H9 (cell line): ENCODE measurements at regions not wholly inside any gene's neighbourhood (a gene's known extent, or its start where the extent isn't known, plus 50 kb on each side); places are given as distances from the start of the nearest gene placed in this dataset.

Experiments
- DNase-seq: peaks from one replicate; pipeline ENCODE4 v3.0.0-alpha.2; 2017
- H2AFZ ChIP-seq: one replicate; pipeline ENCODE4 v1.6.1; 2013; ENCODE audit warnings: mild to moderate bottlenecking, low read length, control low read depth, moderate library complexity
- H2AK5ac ChIP-seq: 2 replicates; pipeline ENCODE4 v1.6.1; 2013; ENCODE audit warnings: low read length, control low read depth, mixed read lengths; ENCODE audit not compliant: insufficient read length
- H2BK120ac ChIP-seq: one replicate; pipeline ENCODE4 v1.6.1; 2013; ENCODE audit warnings: low read depth, mild to moderate bottlenecking, low read length, control low read depth, inconsistent platforms; ENCODE audit not compliant: poor library complexity, severe bottlenecking
- H2BK12ac ChIP-seq: 2 replicates; pipeline ENCODE4 v1.6.1; 2013; ENCODE audit warnings: low read length, control low read depth, mixed read lengths, low read depth; ENCODE audit not compliant: insufficient read length
- H2BK15ac ChIP-seq: 2 replicates; pipeline ENCODE4 v1.6.1; 2013; ENCODE audit warnings: low read depth, low read length, control low read depth
- H2BK20ac ChIP-seq: one replicate; pipeline ENCODE4 v1.6.1; 2013; ENCODE audit warnings: low read depth, mild to moderate bottlenecking, low read length, control low read depth, inconsistent platforms; ENCODE audit not compliant: poor library complexity, severe bottlenecking
- H2BK5ac ChIP-seq: 2 replicates; pipeline ENCODE4 v1.6.1; 2013; ENCODE audit warnings: low read length, control low read depth, mixed read lengths; ENCODE audit not compliant: insufficient read length
- H3K14ac ChIP-seq: 2 replicates; pipeline ENCODE4 v1.6.1; 2013; ENCODE audit warnings: low read length, control low read depth; ENCODE audit not compliant: insufficient read depth
- H3K18ac ChIP-seq: 2 replicates; pipeline ENCODE4 v1.6.1; 2013; ENCODE audit warnings: low read depth, mild to moderate bottlenecking, mixed read lengths, low read length, control low read depth; ENCODE audit not compliant: insufficient read length
- H3K23ac ChIP-seq: 2 replicates; pipeline ENCODE4 v1.6.1; 2013; ENCODE audit warnings: low read length, control low read depth, mixed read lengths, low read depth; ENCODE audit not compliant: insufficient read length
- H3K23me2 ChIP-seq: 2 replicates; pipeline ENCODE4 v1.6.1; 2013; ENCODE audit warnings: low read depth, mild to moderate bottlenecking, mixed read lengths, low read length, control low read depth; ENCODE audit not compliant: insufficient read length, poor library complexity, severe bottlenecking
- H3K27ac ChIP-seq: 2 replicates; pipeline ENCODE4 v1.5.1; 2013; ENCODE audit warnings: low read length, control low read depth, mixed read lengths, low read depth; ENCODE audit not compliant: insufficient read length
- H3K27me3 ChIP-seq: 2 replicates; pipeline ENCODE4 v1.6.1; 2013; ENCODE audit warnings: low read length, control low read depth, inconsistent platforms; ENCODE audit not compliant: insufficient read depth
- H3K4ac ChIP-seq: 2 replicates; pipeline ENCODE4 v1.6.1; 2013; ENCODE audit warnings: low read depth, mild to moderate bottlenecking, control low read depth, inconsistent platforms, low read length, moderate library complexity
- H3K4me1 ChIP-seq: 2 replicates; pipeline ENCODE4 v1.6.1; 2013; ENCODE audit warnings: low read length, control low read depth, inconsistent platforms; ENCODE audit not compliant: insufficient read depth
- H3K4me2 ChIP-seq: 2 replicates; pipeline ENCODE4 v1.6.1; 2013; ENCODE audit warnings: low read length, control low read depth, mixed read lengths; ENCODE audit not compliant: insufficient read length, insufficient read depth
- H3K56ac ChIP-seq: 2 replicates; pipeline ENCODE4 v1.6.1; 2013; ENCODE audit warnings: low read depth, mild to moderate bottlenecking, mixed read lengths, low read length, control low read depth; ENCODE audit not compliant: insufficient read length
- H3K79me1 ChIP-seq: 2 replicates; pipeline ENCODE4 v1.6.1; 2013; ENCODE audit warnings: low read depth, mild to moderate bottlenecking, moderate library complexity, low read length, control low read depth, inconsistent platforms; ENCODE audit not compliant: insufficient read depth, poor library complexity, severe bottlenecking
- H3K79me2 ChIP-seq: 2 replicates; pipeline ENCODE4 v1.6.1; 2013; ENCODE audit warnings: low read length, control low read depth, inconsistent platforms; ENCODE audit not compliant: insufficient read depth
- H3K9ac ChIP-seq: 2 replicates; pipeline ENCODE4 v1.6.1; 2013; ENCODE audit warnings: low read length, control low read depth, mixed read lengths; ENCODE audit not compliant: insufficient read length; ENCODE audit errors: extremely low read depth
- H3K9me3 ChIP-seq: one replicate; pipeline ENCODE4 v1.6.1; 2013; ENCODE audit warnings: low read depth, low read length, inconsistent platforms; ENCODE audit not compliant: control insufficient read depth
- H3T11ph ChIP-seq: one replicate; pipeline ENCODE4 v1.6.1; 2013; ENCODE audit warnings: mild to moderate bottlenecking, low read length, control low read depth, inconsistent platforms
- H4K20me1 ChIP-seq: one replicate; pipeline ENCODE4 v1.6.1; 2013; ENCODE audit not compliant: control insufficient read depth, insufficient read length, insufficient read depth
- H4K5ac ChIP-seq: 2 replicates; pipeline ENCODE4 v1.6.1; 2013; ENCODE audit warnings: low read depth, mild to moderate bottlenecking, mixed read lengths, low read length, control low read depth; ENCODE audit not compliant: insufficient read length
- H4K8ac ChIP-seq: replicated peaks from 2 replicates; pipeline ENCODE4 v1.6.1; 2013; ENCODE audit warnings: low read length, control low read depth, mixed read lengths, low read depth; ENCODE audit not compliant: insufficient read length
- H4K91ac ChIP-seq: 2 replicates; pipeline ENCODE4 v1.6.1; 2013; ENCODE audit warnings: low read depth, mild to moderate bottlenecking, moderate library complexity, mixed read lengths, low read length, control low read depth; ENCODE audit not compliant: insufficient read length
- H3K27ac Mint-ChIP-seq, 3 experiments: 2 replicates in 2 of 3; 3 replicates in 1 of 3; pipeline ENCODE4 v1.8.0; 2020 to 2021; ENCODE audit warnings: mixed read lengths in 3 of 3, mild to moderate bottlenecking in 1 of 3, moderate library complexity in 1 of 3
- H3K27me3 Mint-ChIP-seq: 2 replicates; pipeline ENCODE4 v1.8.0; 2021; ENCODE audit warnings: low read depth, mild to moderate bottlenecking, moderate library complexity, mixed read lengths
- H3K36me3 Mint-ChIP-seq, 3 experiments: 2 replicates in 2 of 3; 3 replicates in 1 of 3; pipeline ENCODE4 v1.8.0; 2020 to 2021; ENCODE audit warnings: low read depth in 3 of 3, mixed read lengths in 3 of 3; ENCODE audit not compliant: insufficient read depth in 1 of 3
- H3K4me1 Mint-ChIP-seq, 2 experiments: 2 replicates each; pipeline ENCODE4 v1.8.0; 2020; ENCODE audit warnings: mixed read lengths in 2 of 2
- H3K4me3 Mint-ChIP-seq, 2 experiments: 2 replicates in 1 of 2; 3 replicates in 1 of 2; pipeline ENCODE4 v1.8.0; 2020 to 2021; ENCODE audit warnings: mild to moderate bottlenecking in 2 of 2, mixed read lengths in 2 of 2, moderate library complexity in 1 of 2
- H3K9me3 Mint-ChIP-seq, 2 experiments: 2 replicates in 1 of 2; 3 replicates in 1 of 2; pipeline ENCODE4 v1.8.0; 2020; ENCODE audit warnings: mild to moderate bottlenecking in 2 of 2, mixed read lengths in 2 of 2, moderate library complexity in 1 of 2
- CTCF ChIP-seq: fragments of 200-600 bp; sonication (generic); conservative IDR thresholded peaks from 3 replicates; pipeline ENCODE4 v1.8.0; 2021; ENCODE audit warnings: antibody characterized with exemption, mild to moderate bottlenecking
- WGBS: extraction: QIAGEN DNeasy Blood & Tissue Kit; methylation state at CpG from one replicate; pipeline ENCODE4 v1.1.7; 2013; ENCODE audit warnings: missing lambda C conversion rate, low lambda C conversion rate, mixed read lengths; ENCODE audit not compliant: insufficient read length; ENCODE audit errors: extremely low coverage; 5-methylcytosine and 5-hydroxymethylcytosine counted together

- Histone ChIP-seq H3K9me3 (no peaks in the 10 kb centered on the region), H3K9ac (no peak overlapping the region), H3K27ac (no peak overlapping the region), H2AK5ac (no peak overlapping the region), H2BK5ac (no peak overlapping the region), H3K23me2 (no peaks in the 10 kb centered on the region), H4K20me1 (no peaks in the 10 kb centered on the region), H3K56ac (no peak overlapping the region), H3K4me1 (no peaks in the 10 kb centered on the region), H3K27me3 (no peaks in the 10 kb centered on the region), H3K79me1 (no peaks in the 10 kb centered on the region), H2BK120ac (no peak overlapping the region), H3K23ac (no peak overlapping the region), H3K14ac (no peak overlapping the region), H3K18ac (no peak overlapping the region), H3K4me2 (no peak overlapping the region), H3K4ac (no peak overlapping the region), H3K79me2 (no peaks in the 10 kb centered on the region), H2BK15ac (no peak overlapping the region), H3T11ph (no peak overlapping the region), H2BK12ac (no peak overlapping the region), H4K8ac (no peak overlapping the region), H4K5ac (no peak overlapping the region), H4K91ac (no peak overlapping the region), H2AFZ (no peak overlapping the region), H2BK20ac (no peak overlapping the region)
- WGBS, result no CpG with 5 or more reads among the region's 3 CpGs
- Mint-ChIP-seq H3K4me3 (no peak overlapping the region), H3K27me3 (no peaks in the 10 kb centered on the region; the same call in 1 of the 2 replicates), H3K36me3 (peaks cover 0 to 4% (median 4%) of the 10 kb centered on the region in 3 experiments; a peak in 3 of 7 replicates), H3K9me3 (peaks cover 0 to 2% of the 10 kb centered on the region in 2 experiments; a peak in 2 of 5 replicates), H3K4me1 (no peaks in the 10 kb centered on the region), H3K27ac (no peak overlapping the region)
- no peak for TF ChIP-seq CTCF
- DNase-seq, result no peak
These were observed 642.3 kb upstream of the CFAP20DC start for GRCh38 chr3:59692117-59692516.
